HUDEP-2 (cell line): ENCODE measurements at regions not wholly inside any gene's neighbourhood (a gene's known extent, or its start where the extent isn't known, plus 50 kb on each side); places are given as distances from the start of the nearest gene placed in this dataset.
"Not testable (repeated sequence)": the region's sequence is repeated elsewhere in the genome, so short reads cannot be mapped to it uniquely, and the experiment has no call there.

ENCODE experiments used
- DNase-seq, 76 experiments: peaks; one replicate each; lab custom pipeline; 2025; ENCODE audit not compliant: unreplicated experiment in 76 of 76; lab: John Stamatoyannopoulos, UW

GRCh38 chr4:58451707-58452106, 1341.5 kb upstream of the IGFBP7 start:
- no peak for DNase-seq

DNA sequence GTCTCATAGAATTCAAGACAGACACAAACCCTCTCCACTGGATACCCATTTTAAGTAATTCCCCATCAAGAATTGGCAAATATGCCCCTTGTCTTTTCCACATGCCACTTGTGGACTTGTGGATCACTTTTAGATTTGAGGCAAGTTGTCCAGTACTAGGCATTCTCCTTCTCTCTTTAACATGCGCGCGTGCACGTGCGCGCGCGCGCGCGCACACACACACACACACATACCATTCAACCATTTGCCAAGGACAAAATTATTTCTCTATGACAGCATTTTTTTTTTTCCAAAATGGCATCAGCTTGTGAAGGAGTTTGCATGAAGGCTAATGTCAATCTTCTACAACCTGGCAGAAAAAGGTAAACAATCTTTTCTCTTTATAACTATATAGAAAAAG, 1325.7 kb upstream of the IGFBP7 start:
- no peak for DNase-seq

DNA sequence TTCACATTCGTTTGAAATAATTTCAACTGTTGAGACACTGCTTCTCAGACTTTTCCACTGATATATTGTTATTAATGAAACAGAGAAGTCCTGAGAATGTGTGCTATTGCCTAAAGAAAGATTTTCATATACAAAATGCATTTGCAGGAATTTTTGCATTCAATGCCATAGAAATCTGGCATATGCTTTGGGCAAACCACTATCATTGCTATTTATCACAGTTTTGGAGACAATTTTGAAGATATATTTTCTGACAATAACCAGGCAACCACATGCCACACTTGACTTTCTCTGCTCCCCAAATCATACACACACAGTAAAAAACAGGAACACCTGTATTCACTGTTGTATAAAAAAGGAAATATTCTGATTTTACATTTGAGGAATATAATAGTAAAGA, 1303.7 kb upstream of the IGFBP7 start:
- no peak for DNase-seq

DNA sequence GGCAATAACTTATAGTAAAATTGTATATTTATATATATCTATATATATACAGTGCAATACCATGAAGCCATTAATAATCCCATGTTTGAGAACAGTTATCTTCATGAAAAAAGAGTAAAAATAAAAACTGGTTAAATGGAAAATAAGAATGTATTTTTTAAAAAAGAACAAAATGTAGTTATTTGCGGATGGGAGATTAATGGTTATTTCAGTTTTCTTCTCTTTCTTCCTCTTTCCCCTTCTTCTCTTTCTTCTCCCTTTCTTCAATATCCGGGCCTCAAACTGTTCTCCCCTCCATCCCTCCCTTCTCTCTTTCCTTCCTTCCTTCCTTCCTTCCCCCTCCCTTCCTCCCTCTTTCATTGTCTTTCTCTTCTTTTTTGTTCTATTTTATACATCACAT, 1301.7 kb upstream of the IGFBP7 start:
- DNase-seq: no peak

- DNase-seq: no peak
These were observed 1296.6 kb upstream of the IGFBP7 start for GRCh38 chr4:58406762-58407161.

DNA sequence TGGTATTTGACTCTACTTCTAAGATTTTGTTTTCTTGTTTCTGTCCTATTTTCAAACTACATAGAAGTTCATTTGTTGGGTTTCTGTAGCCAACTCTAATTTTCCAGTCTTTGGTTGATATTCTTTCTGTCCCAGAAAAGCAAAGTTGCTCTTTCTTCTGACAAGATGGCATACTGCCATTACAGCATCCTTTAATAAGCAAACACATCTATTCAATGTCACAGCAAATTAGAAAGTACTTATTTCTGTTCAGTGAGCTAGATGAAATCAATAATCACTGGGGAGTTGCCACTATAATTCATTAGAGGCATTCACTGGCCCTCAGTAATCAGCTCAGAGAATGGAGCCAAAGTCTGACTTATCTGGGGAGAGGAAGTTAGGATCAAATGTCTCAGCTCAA, 1258.0 kb upstream of the IGFBP7 start:
- no peak for DNase-seq

GRCh38 chr4:58360354-58361133, 1250.4 kb upstream of the IGFBP7 start:
- no peak for DNase-seq

- no peak for DNase-seq
These were observed 1249.4 kb upstream of the IGFBP7 start for GRCh38 chr4:58359590-58359989.

DNA sequence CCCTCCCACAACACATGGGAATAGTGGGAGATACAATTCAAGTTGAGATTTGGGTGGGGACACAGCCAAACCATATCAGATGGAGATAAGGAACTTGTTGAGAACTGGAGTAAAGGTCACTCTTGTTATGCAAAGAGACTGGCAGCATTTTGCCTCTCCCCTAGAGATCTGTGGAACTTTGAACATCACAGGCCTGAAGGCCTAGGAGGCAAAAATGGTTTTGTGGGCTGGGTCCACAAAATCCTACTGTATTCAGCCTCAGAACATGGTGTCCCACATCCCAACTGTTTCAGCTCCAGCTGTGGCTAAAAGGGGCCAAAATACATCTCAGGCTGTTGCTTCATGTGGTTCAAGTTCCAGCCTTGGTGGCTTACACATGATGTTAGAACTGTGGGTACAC, 1247.8 kb upstream of the IGFBP7 start:
- DNase-seq: no peak

- no peak for DNase-seq
These were observed 1214.9 kb upstream of the IGFBP7 start for GRCh38 chr4:58325070-58325469.

GRCh38 chr4:58313444-58313843, 1203.3 kb upstream of the IGFBP7 start:
- no peak for DNase-seq

DNA sequence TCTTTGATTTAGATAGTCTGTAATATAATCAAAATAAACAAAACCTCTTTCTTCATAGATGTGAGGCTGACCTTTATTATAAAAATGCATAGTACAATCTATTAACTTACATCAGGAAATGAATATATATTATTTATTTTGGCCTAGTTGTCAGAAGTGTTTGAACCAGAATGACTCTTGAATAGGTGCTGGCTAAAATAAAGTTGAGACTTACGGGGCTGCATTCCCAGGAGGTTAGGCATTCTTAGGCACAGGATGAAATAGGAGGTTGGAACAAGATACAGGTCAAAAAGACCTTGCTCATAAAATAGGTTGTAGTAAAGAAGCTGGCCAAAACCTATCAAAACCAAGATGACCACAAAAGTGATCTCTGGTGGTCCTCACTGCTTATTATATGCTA, 1193.3 kb upstream of the IGFBP7 start:
- DNase-seq: no peak

- no peak for DNase-seq
These were observed 1191.3 kb upstream of the IGFBP7 start for GRCh38 chr4:58301376-58301999.

DNA sequence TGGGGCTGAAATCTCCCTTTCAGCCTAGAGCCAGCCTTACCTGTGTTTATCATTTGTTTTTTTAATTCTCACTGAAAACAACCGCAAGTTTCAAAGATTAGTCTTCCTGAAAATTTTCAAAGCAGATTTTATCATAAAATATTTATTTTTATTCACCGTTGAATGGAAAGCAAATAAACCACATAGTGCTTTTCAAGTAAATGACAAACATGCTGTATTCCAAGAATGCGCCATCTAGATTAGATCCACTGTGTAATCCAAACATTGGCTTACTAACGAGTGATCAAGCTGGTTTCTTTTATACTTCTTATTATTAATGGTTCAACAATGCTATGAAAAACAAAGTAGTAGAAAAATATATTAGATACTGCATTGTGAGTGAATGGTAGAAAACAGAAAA, 1176.2 kb upstream of the IGFBP7 start:
- no peak for DNase-seq

- DNase-seq: not testable (repeated sequence)
These were observed 1170.7 kb upstream of the IGFBP7 start for GRCh38 chr4:58280928-58281327.

DNA sequence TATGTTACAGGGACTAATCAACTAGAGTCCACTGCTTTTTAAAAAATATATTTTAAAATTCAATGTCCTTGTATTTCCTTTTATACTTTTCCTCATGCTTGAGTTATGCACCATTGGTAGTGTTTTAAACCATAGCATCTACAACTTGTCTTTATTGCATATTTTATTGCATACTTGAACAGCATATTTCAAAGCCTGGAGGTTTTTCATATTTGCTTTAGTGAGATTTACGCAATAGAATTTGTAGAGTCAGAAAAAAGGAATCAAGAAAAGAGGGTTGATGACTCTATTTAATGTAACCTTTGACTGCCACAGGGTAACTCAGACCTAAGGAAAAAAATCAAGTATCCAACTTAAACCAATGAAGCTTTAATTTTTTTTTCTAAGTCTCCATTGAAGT, 1165.7 kb upstream of the IGFBP7 start:
- DNase-seq: no peak

DNA sequence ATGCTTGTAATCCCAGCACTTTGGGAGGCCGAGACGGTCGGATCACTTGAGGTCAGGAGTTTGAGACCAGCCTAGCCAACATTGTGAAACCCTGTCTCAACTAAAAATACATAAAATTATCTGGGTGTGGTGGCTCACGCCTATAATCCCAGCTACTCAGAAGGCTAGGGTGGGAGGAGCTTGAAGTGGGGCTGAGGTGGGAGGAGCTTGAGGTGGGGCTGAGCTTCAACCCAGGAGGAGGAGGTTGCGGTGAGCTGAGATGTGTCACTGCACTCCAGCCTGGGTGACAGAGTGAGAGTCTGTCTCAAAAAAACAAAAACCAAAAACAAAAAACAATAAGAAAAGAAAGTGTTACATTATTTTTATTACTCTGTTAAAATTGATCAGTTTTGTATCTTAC, 1164.4 kb upstream of the IGFBP7 start:
- DNase-seq: no peak

- no peak for DNase-seq
These were observed 1162.1 kb upstream of the IGFBP7 start for GRCh38 chr4:58272311-58272710.

DNA sequence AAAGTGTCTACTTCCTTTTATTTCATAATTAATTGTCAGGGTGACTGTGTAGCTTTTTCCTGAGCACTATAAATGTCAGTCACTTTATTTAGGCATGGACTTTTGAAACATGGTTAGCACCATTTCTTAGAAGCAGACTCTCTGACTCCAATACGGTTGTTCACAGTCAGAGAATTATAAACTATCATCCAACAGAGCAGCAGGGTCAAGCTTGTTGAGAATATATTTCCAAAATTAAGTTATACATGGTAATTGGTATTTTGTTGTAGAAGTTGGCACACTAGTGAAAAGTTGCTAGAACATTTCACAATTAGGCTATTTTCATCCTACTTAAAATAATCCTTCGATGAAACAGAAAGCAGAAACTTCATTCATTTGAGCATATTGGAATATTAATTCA, 1155.5 kb upstream of the IGFBP7 start:
- no peak for DNase-seq

- no peak for DNase-seq
These were observed 1151.3 kb upstream of the IGFBP7 start for GRCh38 chr4:58261526-58261925.

GRCh38 chr4:58254291-58254690, 1144.1 kb upstream of the IGFBP7 start:
- DNase-seq: no peak

DNA sequence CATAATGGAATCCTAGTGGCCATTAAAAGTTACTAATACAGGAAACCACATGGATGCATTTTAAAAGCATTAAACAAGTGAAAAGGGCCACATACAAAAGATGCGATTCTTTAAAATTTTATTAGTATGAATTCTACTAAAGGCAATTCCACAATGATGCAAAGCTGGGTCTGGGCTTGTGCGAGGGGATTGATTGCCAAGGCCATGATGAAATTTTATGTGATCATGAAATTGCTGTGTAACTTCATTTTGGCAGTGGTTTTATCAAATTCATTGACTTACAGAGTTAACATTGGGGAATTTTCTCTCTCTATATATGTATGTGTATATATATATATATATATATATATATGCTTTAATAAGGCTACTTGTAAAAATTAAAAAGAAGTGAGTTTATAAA, 1142.5 kb upstream of the IGFBP7 start:
- DNase-seq: no peak

GRCh38 chr4:58247792-58248191, 1137.6 kb upstream of the IGFBP7 start:
- DNase-seq: no peak
